K562 (cell line): ENCODE measurements at regions not wholly inside any gene's neighbourhood (a gene's known extent, or its start where the extent isn't known, plus 50 kb on each side); places are given as distances from the start of the nearest gene placed in this dataset.

Source experiments
- RBM15 ChIP-seq: fragments of 200-400 bp; formaldehyde crosslinking; IDR thresholded peaks from 2 replicates; pipeline ENCODE4 v1.6.1; 2018; ENCODE audit warnings: mild to moderate bottlenecking, low read length, moderate library complexity; ENCODE audit not compliant: insufficient read depth
- SP2 ChIP-seq: IDR thresholded peaks from 2 replicates; pipeline ENCODE4 v1.6.1; 2011; ENCODE audit warnings: mild to moderate bottlenecking, low read depth, low read length, moderate library complexity; ENCODE audit not compliant: poor library complexity, severe bottlenecking; ENCODE audit errors: extremely low read depth
- TF ChIP-seq, protein P1 (sequence below), 2 experiments: fragments of 450-650 bp in 1 of 2; sonication (generic) in 1 of 2; formaldehyde crosslinking in 1 of 2; IDR thresholded peaks; 2 replicates each; pipeline versions ENCODE4 v1.7.1 to v1.9.0; 2016 to 2022; ENCODE audit warnings: inconsistent platforms in 1 of 2, mild to moderate bottlenecking in 1 of 2, missing genetic modification reagents in 1 of 2

DNA sequence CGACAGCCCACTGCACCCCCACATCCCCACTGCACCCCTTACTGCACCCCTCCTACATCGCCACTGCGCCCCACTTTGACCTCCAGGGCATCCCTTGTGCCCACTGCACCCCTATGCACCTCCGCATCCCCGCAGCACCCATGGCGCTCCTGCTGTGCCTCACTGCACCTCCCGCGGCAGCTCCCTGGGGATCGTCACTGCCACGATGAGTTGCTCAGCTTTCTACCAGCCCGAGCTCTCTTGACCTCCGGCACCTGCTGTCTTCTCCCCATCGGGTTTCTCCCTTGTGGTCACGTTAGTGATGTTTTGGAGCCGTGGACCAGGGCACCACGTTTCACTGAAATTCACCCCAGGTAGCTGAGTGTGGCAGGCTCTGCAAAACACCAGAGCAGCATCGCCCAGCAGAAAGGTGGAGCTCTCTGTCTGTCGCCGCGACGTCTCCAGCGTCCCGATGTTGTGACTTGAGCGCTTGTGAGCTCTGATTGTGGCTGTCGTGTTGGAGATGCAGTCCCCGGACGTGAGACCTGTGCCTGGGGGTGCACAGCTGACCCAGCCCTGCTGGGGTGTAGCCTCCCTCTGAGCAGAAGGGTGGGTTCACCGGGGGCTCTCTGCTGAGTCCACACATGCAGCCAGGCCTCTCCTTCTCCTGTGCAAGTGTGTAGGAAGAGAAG is 147.7 kb downstream of the DNAJB6 start (continued):
- TF ChIP-seq, protein P1, sequence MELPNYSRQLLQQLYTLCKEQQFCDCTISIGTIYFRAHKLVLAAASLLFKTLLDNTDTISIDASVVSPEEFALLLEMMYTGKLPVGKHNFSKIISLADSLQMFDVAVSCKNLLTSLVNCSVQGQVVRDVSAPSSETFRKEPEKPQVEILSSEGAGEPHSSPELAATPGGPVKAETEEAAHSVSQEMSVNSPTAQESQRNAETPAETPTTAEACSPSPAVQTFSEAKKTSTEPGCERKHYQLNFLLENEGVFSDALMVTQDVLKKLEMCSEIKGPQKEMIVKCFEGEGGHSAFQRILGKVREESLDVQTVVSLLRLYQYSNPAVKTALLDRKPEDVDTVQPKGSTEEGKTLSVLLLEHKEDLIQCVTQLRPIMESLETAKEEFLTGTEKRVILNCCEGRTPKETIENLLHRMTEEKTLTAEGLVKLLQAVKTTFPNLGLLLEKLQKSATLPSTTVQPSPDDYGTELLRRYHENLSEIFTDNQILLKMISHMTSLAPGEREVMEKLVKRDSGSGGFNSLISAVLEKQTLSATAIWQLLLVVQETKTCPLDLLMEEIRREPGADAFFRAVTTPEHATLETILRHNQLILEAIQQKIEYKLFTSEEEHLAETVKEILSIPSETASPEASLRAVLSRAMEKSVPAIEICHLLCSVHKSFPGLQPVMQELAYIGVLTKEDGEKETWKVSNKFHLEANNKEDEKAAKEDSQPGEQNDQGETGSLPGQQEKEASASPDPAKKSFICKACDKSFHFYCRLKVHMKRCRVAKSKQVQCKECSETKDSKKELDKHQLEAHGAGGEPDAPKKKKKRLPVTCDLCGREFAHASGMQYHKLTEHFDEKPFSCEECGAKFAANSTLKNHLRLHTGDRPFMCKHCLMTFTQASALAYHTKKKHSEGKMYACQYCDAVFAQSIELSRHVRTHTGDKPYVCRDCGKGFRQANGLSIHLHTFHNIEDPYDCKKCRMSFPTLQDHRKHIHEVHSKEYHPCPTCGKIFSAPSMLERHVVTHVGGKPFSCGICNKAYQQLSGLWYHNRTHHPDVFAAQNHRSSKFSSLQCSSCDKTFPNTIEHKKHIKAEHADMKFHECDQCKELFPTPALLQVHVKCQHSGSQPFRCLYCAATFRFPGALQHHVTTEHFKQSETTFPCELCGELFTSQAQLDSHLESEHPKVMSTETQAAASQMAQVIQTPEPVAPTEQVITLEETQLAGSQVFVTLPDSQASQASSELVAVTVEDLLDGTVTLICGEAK (IDR thresholded peaks at IDR 0.05): no peak
- TF ChIP-seq, protein P1 (CRISPR knock-in tag; IDR thresholded peaks at IDR 0.05): no peak
- TF ChIP-seq RBM15 (no peak), SP2 (no peak)
